Astrocyte (in vitro differentiated cells and primary cell): ENCODE measurements at regions not wholly inside any gene's neighbourhood (a gene's known extent, or its start where the extent isn't known, plus 50 kb on each side); places are given as distances from the start of the nearest gene placed in this dataset.
A peak's percentile ranks its signal among the peaks of the same experiment; 100 is the strongest.

Source experiments
- DNase-seq: peaks from one replicate; pipeline ENCODE4 v3.0.0-alpha.2; 2010; ENCODE audit warnings: low read depth
- FAIRE-seq: peaks from 2 replicates; lab custom pipeline; 2011; peaks lifted over from hg19 to GRCh38; lab: Jason Lieb, UNC
- H2AFZ ChIP-seq: 2 replicates; pipeline ENCODE4 v1.6.0; 2012; ENCODE audit warnings: low read depth, low read length, inconsistent platforms
- H3K27ac ChIP-seq: 2 replicates; pipeline ENCODE4 v1.5.1; 2011; ENCODE audit warnings: low read depth, low read length, inconsistent platforms
- H3K27me3 ChIP-seq: 2 replicates; pipeline ENCODE4 v1.6.0; 2011; ENCODE audit warnings: low read length, inconsistent platforms; ENCODE audit not compliant: insufficient read depth
- H3K36me3 ChIP-seq: 2 replicates; pipeline ENCODE4 v1.5.1; 2011; ENCODE audit warnings: low read length, inconsistent platforms; ENCODE audit not compliant: insufficient read depth
- H3K4me1 ChIP-seq: 2 replicates; pipeline ENCODE4 v1.5.1; 2011; ENCODE audit warnings: low read length, inconsistent platforms; ENCODE audit not compliant: insufficient read depth
- H3K4me2 ChIP-seq: 2 replicates; pipeline ENCODE4 v1.6.0; 2012; ENCODE audit warnings: low read length, inconsistent platforms
- H3K4me3 ChIP-seq: 2 replicates; pipeline ENCODE4 v1.5.1; 2011; ENCODE audit warnings: low read depth, mild to moderate bottlenecking, low read length, inconsistent platforms; ENCODE audit not compliant: insufficient read depth
- H3K79me2 ChIP-seq: 2 replicates; pipeline ENCODE4 v1.6.0; 2012; ENCODE audit warnings: mild to moderate bottlenecking, low read length, inconsistent platforms; ENCODE audit not compliant: insufficient read depth
- H3K9ac ChIP-seq: 2 replicates; pipeline ENCODE4 v1.6.0; 2012; ENCODE audit warnings: mild to moderate bottlenecking, low read length, inconsistent platforms
- H3K9me3 ChIP-seq: 2 replicates; pipeline ENCODE4 v1.5.1; 2012; ENCODE audit warnings: low read depth, mild to moderate bottlenecking, low read length, inconsistent platforms; ENCODE audit not compliant: insufficient read depth
- H4K20me1 ChIP-seq: 2 replicates; pipeline ENCODE4 v1.6.0; 2012; ENCODE audit warnings: low read length, inconsistent platforms; ENCODE audit not compliant: insufficient read depth
- H3K27ac Mint-ChIP-seq: one replicate; pipeline ENCODE4 v1.8.0; 2021; ENCODE audit warnings: mild to moderate bottlenecking, mixed read lengths; ENCODE audit not compliant: unreplicated experiment
- H3K27me3 Mint-ChIP-seq: one replicate; pipeline ENCODE4 v1.8.0; 2021; ENCODE audit warnings: low read depth, mixed read lengths; ENCODE audit not compliant: unreplicated experiment
- H3K36me3 Mint-ChIP-seq: one replicate; pipeline ENCODE4 v1.8.0; 2021; ENCODE audit warnings: low read depth, mixed read lengths; ENCODE audit not compliant: unreplicated experiment
- H3K4me1 Mint-ChIP-seq: one replicate; pipeline ENCODE4 v1.8.0; 2021; ENCODE audit warnings: low read depth, mixed read lengths; ENCODE audit not compliant: unreplicated experiment
- H3K4me3 Mint-ChIP-seq: one replicate; pipeline ENCODE4 v1.8.0; 2021; ENCODE audit warnings: mild to moderate bottlenecking, moderate library complexity, mixed read lengths; ENCODE audit not compliant: unreplicated experiment
- H3K9me3 Mint-ChIP-seq: one replicate; pipeline ENCODE4 v1.8.0; 2021; ENCODE audit warnings: mild to moderate bottlenecking, mixed read lengths; ENCODE audit not compliant: unreplicated experiment
- EZH2 ChIP-seq: IDR thresholded peaks from 2 replicates; pipeline ENCODE4 v1.6.1; 2012; ENCODE audit warnings: mild to moderate bottlenecking, low read length, inconsistent platforms; ENCODE audit not compliant: insufficient read depth
- TF ChIP-seq, protein P1 (sequence below): IDR thresholded peaks from 2 replicates; pipeline ENCODE4 v1.5.1; 2011; ENCODE audit warnings: low read depth, mild to moderate bottlenecking, inconsistent platforms, low read length, moderate library complexity; ENCODE audit not compliant: insufficient read depth

DNA sequence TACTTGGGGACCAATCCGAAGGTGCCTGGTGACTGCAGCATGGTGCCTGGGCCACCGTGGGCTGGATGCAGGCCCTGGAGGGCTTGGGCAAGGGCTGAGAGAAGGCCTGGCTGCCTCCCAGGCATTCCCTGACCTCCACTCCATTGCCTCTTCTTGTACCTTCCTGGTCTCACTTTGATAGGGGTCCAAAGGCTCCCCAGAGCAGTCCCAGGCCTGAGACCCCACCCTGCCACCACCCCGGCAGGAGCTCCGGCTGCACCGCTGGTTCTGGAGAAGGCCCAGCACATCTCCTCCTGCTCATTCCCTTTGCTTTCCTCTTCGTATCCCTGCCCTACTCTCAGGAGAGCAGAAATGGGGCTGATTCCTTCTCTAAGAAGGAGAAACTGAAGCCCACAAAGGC lies 133.3 kb upstream of the IPO9 start:
- Histone ChIP-seq H3K9ac (peak overlapping the region; percentile 55), H3K4me2 (peak overlapping the region; percentile 71), H3K27ac (peak overlapping the region; percentile 84), H3K36me3 (no peaks in the 10 kb centered on the region), H2AFZ (no peak overlapping the region), H3K9me3 (no peaks in the 10 kb centered on the region), H3K27me3 (no peaks in the 10 kb centered on the region), H3K4me1 (peaks cover 53% of the 10 kb centered on the region), H3K4me3 (no peak overlapping the region), H4K20me1 (peaks cover 80% of the 10 kb centered on the region), H3K79me2 (peaks cover 79% of the 10 kb centered on the region)
- Mint-ChIP-seq H3K4me3 (no peak overlapping the region), H3K27me3 (no peaks in the 10 kb centered on the region), H3K9me3 (peaks cover 3% of the 10 kb centered on the region), H3K27ac (no peak overlapping the region), H3K4me1 (peaks cover 15% of the 10 kb centered on the region), H3K36me3 (peaks cover 16% of the 10 kb centered on the region)
- FAIRE-seq, result no peak
- TF ChIP-seq, protein P1, sequence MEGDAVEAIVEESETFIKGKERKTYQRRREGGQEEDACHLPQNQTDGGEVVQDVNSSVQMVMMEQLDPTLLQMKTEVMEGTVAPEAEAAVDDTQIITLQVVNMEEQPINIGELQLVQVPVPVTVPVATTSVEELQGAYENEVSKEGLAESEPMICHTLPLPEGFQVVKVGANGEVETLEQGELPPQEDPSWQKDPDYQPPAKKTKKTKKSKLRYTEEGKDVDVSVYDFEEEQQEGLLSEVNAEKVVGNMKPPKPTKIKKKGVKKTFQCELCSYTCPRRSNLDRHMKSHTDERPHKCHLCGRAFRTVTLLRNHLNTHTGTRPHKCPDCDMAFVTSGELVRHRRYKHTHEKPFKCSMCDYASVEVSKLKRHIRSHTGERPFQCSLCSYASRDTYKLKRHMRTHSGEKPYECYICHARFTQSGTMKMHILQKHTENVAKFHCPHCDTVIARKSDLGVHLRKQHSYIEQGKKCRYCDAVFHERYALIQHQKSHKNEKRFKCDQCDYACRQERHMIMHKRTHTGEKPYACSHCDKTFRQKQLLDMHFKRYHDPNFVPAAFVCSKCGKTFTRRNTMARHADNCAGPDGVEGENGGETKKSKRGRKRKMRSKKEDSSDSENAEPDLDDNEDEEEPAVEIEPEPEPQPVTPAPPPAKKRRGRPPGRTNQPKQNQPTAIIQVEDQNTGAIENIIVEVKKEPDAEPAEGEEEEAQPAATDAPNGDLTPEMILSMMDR, result no peak
- TF ChIP-seq EZH2, result no peak
- DNase-seq, result no peak

DNA sequence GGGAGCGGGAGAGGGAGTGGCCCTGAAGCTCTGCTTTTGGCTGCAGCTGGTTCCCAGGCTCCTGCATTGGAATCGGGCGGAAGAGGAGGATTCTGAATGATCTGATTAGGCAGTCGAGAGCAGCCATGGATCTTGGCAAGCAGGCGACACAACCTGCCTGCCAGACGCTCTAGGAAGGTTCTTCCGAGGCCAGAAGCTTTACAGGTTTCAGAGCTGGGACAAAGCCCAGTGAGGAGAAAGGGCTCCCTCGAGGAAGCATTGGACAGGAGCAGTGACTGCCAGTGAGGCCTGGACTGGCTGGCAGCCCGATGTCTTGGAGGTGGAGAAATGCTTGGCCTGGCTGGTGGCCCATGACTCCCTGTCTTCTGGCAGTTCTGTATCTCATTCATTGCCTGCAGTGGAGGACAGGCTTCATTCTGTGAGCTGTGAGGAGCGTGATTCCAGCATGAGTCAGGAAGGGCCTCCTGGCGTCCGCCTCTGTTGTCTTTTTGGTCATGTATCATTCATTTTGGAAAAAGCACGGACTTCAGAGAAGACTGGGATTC lies 132.7 kb upstream of the IPO9 start:
- no peaks in the 10 kb centered on the region for H3K27me3 ChIP-seq
- peak overlapping the region; percentile 55 for H3K9ac ChIP-seq
- peaks cover 15% of the 10 kb centered on the region for H3K36me3 Mint-ChIP-seq
- peaks cover 73% of the 10 kb centered on the region for H4K20me1 ChIP-seq
- peak overlapping the region; percentile 84 for H3K27ac ChIP-seq
- no peaks in the 10 kb centered on the region for H3K9me3 ChIP-seq
- H3K36me3 ChIP-seq, result no peaks in the 10 kb centered on the region
- TF ChIP-seq, protein P1, result no peak
- no peak for TF ChIP-seq EZH2
- peak; percentile 93 for DNase-seq
- peaks cover 72% of the 10 kb centered on the region for H3K79me2 ChIP-seq
- H3K4me3 Mint-ChIP-seq, result no peak overlapping the region
- H3K27ac Mint-ChIP-seq, result peak overlapping the region; percentile 0
- H3K27me3 Mint-ChIP-seq, result no peaks in the 10 kb centered on the region
- H3K4me1 ChIP-seq, result peaks cover 53% of the 10 kb centered on the region
- FAIRE-seq, result peak; percentile 95
- peaks cover 2% of the 10 kb centered on the region for H3K9me3 Mint-ChIP-seq
- no peak overlapping the region for H3K4me3 ChIP-seq
- H2AFZ ChIP-seq, result no peak overlapping the region
- H3K4me1 Mint-ChIP-seq, result peaks cover 15% of the 10 kb centered on the region
- peak overlapping the region; percentile 71 for H3K4me2 ChIP-seq

DNA sequence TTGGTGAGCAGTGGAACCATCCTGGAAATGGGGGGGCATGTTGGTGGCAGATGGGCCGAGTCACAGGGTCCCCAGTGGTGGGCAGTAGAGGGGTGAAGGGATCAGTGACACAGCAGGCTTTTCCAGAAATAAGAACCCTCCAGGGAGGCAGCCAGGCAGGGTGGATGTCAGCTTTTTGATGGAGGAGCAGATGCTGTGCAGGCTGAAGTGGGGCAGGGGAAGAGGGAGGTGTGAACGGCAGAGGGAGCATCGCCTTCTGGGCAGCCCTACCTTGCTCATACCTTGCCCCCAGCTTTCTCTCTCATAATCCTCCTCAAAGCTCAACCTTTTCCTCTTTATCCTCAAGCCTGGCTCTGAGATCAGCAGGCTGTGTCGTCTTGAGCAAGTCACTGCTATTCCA lies 131.8 kb upstream of the IPO9 start:
- TF ChIP-seq, protein P1, result no peak
- no peak for TF ChIP-seq EZH2
- H3K36me3 ChIP-seq, result no peaks in the 10 kb centered on the region
- H3K27ac ChIP-seq, result peak overlapping the region; percentile 84
- peaks cover 72% of the 10 kb centered on the region for H4K20me1 ChIP-seq
- H3K4me3 ChIP-seq, result no peak overlapping the region
- Mint-ChIP-seq H3K4me1 (peaks cover 15% of the 10 kb centered on the region), H3K36me3 (peaks cover 15% of the 10 kb centered on the region), H3K4me3 (no peak overlapping the region), H3K27ac (no peak overlapping the region), H3K27me3 (no peaks in the 10 kb centered on the region), H3K9me3 (peaks cover 2% of the 10 kb centered on the region)
- FAIRE-seq (no peak), DNase-seq (no peak)
- peak overlapping the region; percentile 71 for H3K4me2 ChIP-seq
- H3K9me3 ChIP-seq, result no peaks in the 10 kb centered on the region
- H2AFZ ChIP-seq, result no peak overlapping the region
- H3K9ac ChIP-seq, result peak overlapping the region; percentile 44
- no peaks in the 10 kb centered on the region for H3K27me3 ChIP-seq
- peaks cover 72% of the 10 kb centered on the region for H3K79me2 ChIP-seq
- H3K4me1 ChIP-seq, result peaks cover 53% of the 10 kb centered on the region
